Right cardiac atrium (tissue), 5 donors: ENCODE measurements at regions not wholly inside any gene's neighbourhood (a gene's known extent, or its start where the extent isn't known, plus 50 kb on each side); places are given as distances from the start of the nearest gene placed in this dataset.
"Not testable (repeated sequence)": the region's sequence is repeated elsewhere in the genome, so short reads cannot be mapped to it uniquely, and the experiment has no call there.

ENCODE experiments used
- ATAC-seq, 2 donors: fragments of 200-7000 bp; cut with Tn5 transposase; one replicate each; pipeline versions ENCODE4 v1.8.0 to v1.9.1; 2020; ENCODE audit warnings: moderate library complexity in 2 of 2, mild to moderate bottlenecking in 1 of 2
- DNase-seq, 3 donors: peaks; one replicate each; pipeline ENCODE4 v3.0.0-alpha.2; 2020
- H3K27ac ChIP-seq: one replicate; pipeline ENCODE4 v1.5.1; 2013; ENCODE audit warnings: mild to moderate bottlenecking, low read length, control low read depth, moderate library complexity
- H3K27me3 ChIP-seq: one replicate; pipeline ENCODE4 v1.6.1; 2013; ENCODE audit not compliant: control insufficient read depth, insufficient read depth
- H3K4me1 ChIP-seq: one replicate; pipeline ENCODE4 v1.6.1; 2013; ENCODE audit warnings: low read length; ENCODE audit not compliant: control insufficient read depth, insufficient read depth
- H3K4me3 ChIP-seq: one replicate; pipeline ENCODE4 v1.5.1; 2013; ENCODE audit warnings: low read length, control low read depth
- H3K9me3 ChIP-seq: one replicate; pipeline ENCODE4 v1.6.1; 2013; ENCODE audit warnings: low read length; ENCODE audit not compliant: control insufficient read depth
- WGBS: extraction: QIAGEN DNeasy Blood & Tissue Kit; methylation state at CpG from one replicate; pipeline ENCODE4 v1.1.7; 2013; 5-methylcytosine and 5-hydroxymethylcytosine counted together
- intact Hi-C, 4 donors: fragments of 100-400 bp; cut with DNase I; formaldehyde crosslinking; loops; one replicate each; pipeline versions ENCODE4 v1.11.0 to v1.14.0; 2022 to 2023
- donor health status: healthy with polysubstance abuse.
- donor health status: DM: no; HTN: yes; CAD: no.
- donor health status: DM: no; HTN: no; CAD: no.
- donor health status: DM: no; HTN: yes; CAD: no; lungs with severe emphysema.
- donor health status: DM: yes; HTN: yes; CAD: no.

DNA sequence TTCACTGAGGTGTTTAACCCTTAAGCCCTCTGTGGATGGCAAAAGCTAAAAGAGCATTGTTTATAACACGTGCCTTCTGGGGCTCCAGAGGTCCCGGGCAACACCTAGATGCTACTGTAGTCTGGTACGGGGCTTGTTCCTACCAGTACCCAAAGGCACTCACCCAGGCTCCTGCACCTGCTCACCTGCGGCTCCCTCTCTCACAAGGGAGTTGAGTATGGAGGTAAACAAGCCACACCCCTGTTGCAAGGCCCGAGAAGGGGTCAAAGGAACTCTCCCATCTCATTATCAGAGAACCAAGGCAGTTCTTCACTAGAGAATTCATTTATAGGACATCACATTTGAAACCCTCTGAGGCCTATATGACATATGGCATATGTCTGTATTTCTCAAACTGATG is 53.4 kb upstream of the IL6ST start:
- H3K9me3 ChIP-seq = peaks cover under 1% of the 10 kb centered on the region
- no peak overlapping the region for H3K27ac ChIP-seq
- H3K4me1 ChIP-seq = no peaks in the 10 kb centered on the region
- DNase-seq (no peak), ATAC-seq (no peak)
- no peak overlapping the region for H3K4me3 ChIP-seq
- H3K27me3 ChIP-seq = no peaks in the 10 kb centered on the region
- intact Hi-C loops = loop anchor here in 1 of 4 donors (10.0 kb wide), 1 partner anchor 57 kb away; no protein-coding TSS in a partner anchor
- WGBS = 90% methylated on average over 5 of the region's 5 CpGs

DNA sequence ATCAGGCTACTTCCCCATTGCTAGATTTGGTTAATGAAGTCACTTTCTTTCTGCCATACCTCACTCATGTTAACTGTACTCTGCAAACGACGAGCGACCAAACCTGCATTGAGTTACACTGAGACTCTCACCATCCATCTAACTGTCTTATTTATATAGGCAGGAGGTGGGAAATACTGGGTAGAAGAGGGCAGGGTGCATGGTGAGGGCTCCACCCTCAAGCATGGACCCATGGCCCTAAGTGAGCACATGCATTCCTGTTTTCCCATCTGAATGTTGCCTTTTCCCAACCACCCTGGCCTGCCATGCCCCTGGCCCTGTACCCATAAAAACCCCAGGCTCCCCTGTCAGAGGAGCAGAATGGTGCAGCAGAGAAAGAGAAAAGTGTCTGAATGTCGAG is 52.7 kb upstream of the IL6ST start:
- no peak for ATAC-seq
- 94% methylated on average over 4 of the region's 4 CpGs for WGBS

DNA sequence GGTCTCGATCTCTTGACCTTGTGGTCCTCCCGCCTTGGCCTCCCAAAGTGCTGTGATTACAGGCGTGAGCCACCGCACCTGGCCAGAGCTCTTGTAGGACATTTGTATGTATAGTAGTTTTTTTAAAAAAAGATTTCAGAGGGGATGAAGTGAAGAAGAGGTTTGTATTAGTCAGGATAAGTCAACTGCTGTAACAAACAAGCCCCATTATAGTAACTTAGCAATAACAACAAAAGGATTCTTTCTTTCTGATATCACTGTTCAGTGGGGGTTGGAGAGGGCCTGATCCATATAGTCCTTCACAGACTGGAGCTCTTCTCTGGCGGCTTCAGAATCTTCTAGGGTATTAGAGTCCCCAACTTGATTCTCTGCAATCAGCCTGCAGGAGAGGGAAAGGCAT is 50.7 kb upstream of the IL6ST start:
- intact Hi-C loops = loop anchor here in 1 of 4 donors (10.0 kb wide), 1 partner anchor 59 kb away; no protein-coding TSS in a partner anchor
- Histone ChIP-seq H3K9me3 (no peaks in the 10 kb centered on the region), H3K4me3 (no peak overlapping the region), H3K27ac (no peak overlapping the region), H3K4me1 (no peaks in the 10 kb centered on the region), H3K27me3 (no peaks in the 10 kb centered on the region)
- no peak for DNase-seq
- no peak for ATAC-seq
- WGBS = 97% methylated on average over 5 of the region's 5 CpGs

More for the DNA sequence above, 52.7 kb upstream of the IL6ST start:
- no peak overlapping the region for H3K4me3 ChIP-seq
- no peak overlapping the region for H3K27ac ChIP-seq
- intact Hi-C loops = loop anchor here in 1 of 4 donors (10.0 kb wide), 1 partner anchor 57 kb away; no protein-coding TSS in a partner anchor
- no peak for DNase-seq
- H3K4me1 ChIP-seq = no peaks in the 10 kb centered on the region
- H3K9me3 ChIP-seq = no peaks in the 10 kb centered on the region
- H3K27me3 ChIP-seq = no peaks in the 10 kb centered on the region

DNA sequence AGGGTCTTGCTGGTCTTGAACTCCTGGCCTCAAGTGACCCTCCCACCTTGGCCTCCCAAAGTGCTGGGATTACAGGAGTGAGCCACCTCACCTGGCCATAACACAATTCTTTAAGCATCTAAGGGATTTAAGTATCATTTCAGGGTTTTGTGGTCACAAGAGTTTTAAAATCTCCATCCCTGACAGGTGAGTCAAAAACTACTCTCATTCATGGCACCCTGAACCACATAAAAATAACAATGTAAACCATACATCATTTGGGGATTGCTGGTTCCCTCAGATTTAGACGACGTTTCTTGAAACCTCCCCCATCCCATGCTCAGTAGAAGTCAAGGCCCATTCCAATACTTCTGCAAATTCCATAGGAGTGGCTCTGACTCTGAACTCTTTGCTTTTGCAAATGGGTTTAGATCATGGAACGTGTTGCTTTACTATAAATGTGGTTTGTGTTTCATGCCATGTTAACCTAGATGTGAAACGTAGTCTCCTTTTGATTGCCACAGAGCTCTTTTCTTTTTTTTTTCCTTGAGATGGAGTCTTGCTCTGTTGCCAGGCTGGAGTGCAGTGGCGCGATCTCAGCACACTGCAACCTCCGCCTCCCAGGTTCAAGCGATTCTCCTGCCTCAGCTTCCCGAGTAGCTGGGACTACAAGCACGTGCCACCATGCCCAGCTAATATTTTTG is 50.1 kb upstream of the IL6ST start:
- intact Hi-C loops = loop anchor here in 1 of 4 donors (10.0 kb wide), 1 partner anchor 60 kb away; no protein-coding TSS in a partner anchor
- H3K27ac ChIP-seq, ATAC-seq: not testable (repeated sequence)

More for the DNA sequence above, 50.1 kb upstream of the IL6ST start:
- H3K4me3 ChIP-seq, DNase-seq, H3K9me3 ChIP-seq, H3K27me3 ChIP-seq, H3K4me1 ChIP-seq: not testable (repeated sequence)
- WGBS = 95% methylated on average over 10 of the region's 10 CpGs
